Stomach (tissue), 8 donors: ENCODE measurements at regions not wholly inside any gene's neighbourhood (a gene's known extent, or its start where the extent isn't known, plus 50 kb on each side); places are given as distances from the start of the nearest gene placed in this dataset.

Experiments
- DNase-seq, 2 donors: peaks; one replicate each; pipeline versions ENCODE4 v3.0.0 to v3.0.0-alpha.2; 2013 to 2019
- H3K27ac ChIP-seq, 5 donors: fragments of 200-600 bp in 4 of 5; sonication (generic) in 4 of 5; one replicate each; pipeline ENCODE4 v1.5.1; 2013 to 2019; ENCODE audit warnings: mild to moderate bottlenecking in 1 of 5, moderate library complexity in 1 of 5
- H3K27me3 ChIP-seq, 3 donors: fragments of 200-600 bp; sonication (generic); one replicate each; pipeline ENCODE4 v1.5.1; 2017 to 2019; ENCODE audit warnings: mixed run types in 1 of 3
- H3K36me3 ChIP-seq, 4 donors: fragments of 200-600 bp; sonication (generic); 1 replicate in 3 of 4; 2 replicates in 1 of 4; pipeline ENCODE4 v1.5.1; 2016 to 2019
- H3K4me1 ChIP-seq, 4 donors: fragments of 200-600 bp; sonication (generic); one replicate each; pipeline ENCODE4 v1.5.1; 2016 to 2019
- H3K4me3 ChIP-seq, 4 donors: fragments of 200-600 bp; sonication (generic) in 3 of 4; one replicate each; pipeline ENCODE4 v1.5.1; 2016 to 2019; ENCODE audit warnings: mild to moderate bottlenecking in 1 of 4
- H3K9me3 ChIP-seq, 4 donors: fragments of 200-600 bp; sonication (generic); one replicate each; pipeline ENCODE4 v1.5.1; 2016 to 2019
- CTCF ChIP-seq, 7 experiments: fragments of 450-650 bp in 4 of 7; fragments of 200-600 bp in 3 of 7; sonication (generic) in 3 of 7; IDR thresholded peaks; one replicate each; pipeline ENCODE4 v1.5.1; 2016 to 2019; ENCODE audit warnings: antibody characterized with exemption in 7 of 7, control low read depth in 2 of 7, mild to moderate bottlenecking in 1 of 7
- EP300 ChIP-seq: sonication (generic); formaldehyde crosslinking; IDR thresholded peaks from one replicate; pipeline ENCODE4 v1.6.1; 2017; ENCODE audit warnings: antibody characterized with exemption
- POLR2A ChIP-seq, 4 donors: fragments of 450-650 bp; IDR thresholded peaks; one replicate each; pipeline ENCODE4 v1.6.1; 2016; ENCODE audit warnings: antibody characterized with exemption in 4 of 4, control low read depth in 2 of 4, mild to moderate bottlenecking in 1 of 4, moderate library complexity in 1 of 4
- POLR2AphosphoS5 ChIP-seq, 3 donors: sonication (generic); formaldehyde crosslinking; IDR thresholded peaks; one replicate each; pipeline ENCODE4 v1.6.1; 2016; ENCODE audit warnings: antibody characterized with exemption in 3 of 3
- WGBS, 5 donors: extraction: QIAGEN DNeasy Blood & Tissue Kit in 3 of 5; methylation state at CpG; one replicate each; pipeline versions ENCODE4 v1.1.5 to v1.1.7; 2013 to 2018; 5-methylcytosine and 5-hydroxymethylcytosine counted together
- intact Hi-C: fragments of 100-400 bp; cut with DNase I; formaldehyde crosslinking; loops from one replicate; pipeline ENCODE4 v1.15.1; 2023; ENCODE audit warnings: low total_unique reads
- donor health status: healthy with polysubstance abuse.
- donor health status: Bipolar disorder and iron deficiency.
- donor health status: healthy.

- Histone ChIP-seq H3K27me3 (no peaks in the 10 kb centered on the region), H3K36me3 (no peaks in the 10 kb centered on the region), H3K4me3 (no peak overlapping the region), H3K9me3 (no peaks in the 10 kb centered on the region), H3K27ac (no peak overlapping the region), H3K4me1 (no peaks in the 10 kb centered on the region)
- WGBS, 5 donors = 69 to 83% (median 72%) methylated on average over 6 of the region's 6 CpGs
- peak in 1 of 2 donors; percentile 7 for DNase-seq
- no peak for TF ChIP-seq POLR2AphosphoS5 (IDR thresholded peaks at IDR 0.05)
- no peak for TF ChIP-seq POLR2A (IDR thresholded peaks at IDR 0.05)
- TF ChIP-seq CTCF (IDR thresholded peaks at IDR 0.05) = no peak
- TF ChIP-seq EP300 = no peak
- intact Hi-C loops = no loop called here
Observed at GRCh38 chrX:1932231-1932630, 317.4 kb downstream of the ASMT start.

GRCh38 chrX:1933964-1934363, 319.1 kb downstream of the ASMT start:
- Histone ChIP-seq H3K36me3 (no peaks in the 10 kb centered on the region), H3K4me1 (no peaks in the 10 kb centered on the region), H3K4me3 (no peak overlapping the region), H3K27ac (no peak overlapping the region), H3K27me3 (no peaks in the 10 kb centered on the region), H3K9me3 (peaks cover 0 to 10% (median 3%) of the 10 kb centered on the region in 4 donors)
- 88 to 93% (median 92%) methylated on average over 9 of the region's 9 CpGs for WGBS, 5 donors
- intact Hi-C loops = no loop called here
- no peak for DNase-seq
- TF ChIP-seq EP300 = no peak
- TF ChIP-seq CTCF (IDR thresholded peaks at IDR 0.05) = no peak
- no peak for TF ChIP-seq POLR2AphosphoS5 (IDR thresholded peaks at IDR 0.05)
- no peak for TF ChIP-seq POLR2A (IDR thresholded peaks at IDR 0.05)

- Histone ChIP-seq H3K9me3 (peaks cover 0 to 10% (median 5%) of the 10 kb centered on the region in 4 donors), H3K4me1 (no peaks in the 10 kb centered on the region), H3K36me3 (no peaks in the 10 kb centered on the region), H3K27me3 (no peaks in the 10 kb centered on the region), H3K27ac (no peak overlapping the region), H3K4me3 (no peak overlapping the region)
- no peak for DNase-seq
- 72 to 80% (median 77%) methylated on average over 4 of the region's 4 CpGs for WGBS, 5 donors
- intact Hi-C loops = no loop called here
- TF ChIP-seq POLR2AphosphoS5 (IDR thresholded peaks at IDR 0.05) (no peak), POLR2A (IDR thresholded peaks at IDR 0.05) (no peak), EP300 (no peak), CTCF (IDR thresholded peaks at IDR 0.05) (no peak)
Observed at GRCh38 chrX:1935805-1936204, 320.9 kb downstream of the ASMT start.

- no peak for DNase-seq
- TF ChIP-seq EP300 = no peak
- no peak for TF ChIP-seq POLR2A (IDR thresholded peaks at IDR 0.05)
- TF ChIP-seq POLR2AphosphoS5 (IDR thresholded peaks at IDR 0.05) = no peak
- no peak for TF ChIP-seq CTCF (IDR thresholded peaks at IDR 0.05)
- H3K4me1 ChIP-seq = no peaks in the 10 kb centered on the region
- no peaks in the 10 kb centered on the region for H3K27me3 ChIP-seq
- H3K27ac ChIP-seq = no peak overlapping the region
- WGBS, 5 donors = 87 to 96% (median 91%) methylated on average over 6 of the region's 6 CpGs
- H3K36me3 ChIP-seq = no peaks in the 10 kb centered on the region
- H3K9me3 ChIP-seq = peaks cover 0 to 10% (median 5%) of the 10 kb centered on the region in 4 donors
- intact Hi-C loops = no loop called here
- no peak overlapping the region for H3K4me3 ChIP-seq
Observed at GRCh38 chrX:1938190-1938589, 323.3 kb downstream of the ASMT start.
